Gastroesophageal sphincter (tissue), 4 donors: ENCODE measurements at regions not wholly inside any gene's neighbourhood (a gene's known extent, or its start where the extent isn't known, plus 50 kb on each side); places are given as distances from the start of the nearest gene placed in this dataset.
"Not testable (repeated sequence)": the region's sequence is repeated elsewhere in the genome, so short reads cannot be mapped to it uniquely, and the experiment has no call there.

ENCODE experiments used
- ATAC-seq: fragments of 150-250 bp; one replicate; pipeline ENCODE4 v1.9.1; 2016; ENCODE audit warnings: mild to moderate bottlenecking, moderate library complexity
- H3K27ac ChIP-seq, 4 donors: fragments of 200-600 bp; sonication (generic) in 3 of 4; 1 replicate in 3 of 4; 2 replicates in 1 of 4; pipeline ENCODE4 v1.5.1; 2016 to 2019
- H3K27me3 ChIP-seq: fragments of 200-600 bp; sonication (generic); one replicate; pipeline ENCODE4 v1.5.1; 2019
- H3K36me3 ChIP-seq, 2 donors: fragments of 200-600 bp; sonication (generic); one replicate each; pipeline ENCODE4 v1.5.1; 2019; ENCODE audit warnings: control low read depth in 1 of 2
- H3K4me1 ChIP-seq, 3 donors: fragments of 200-600 bp; sonication (generic); 1 replicate in 2 of 3; 2 replicates in 1 of 3; pipeline ENCODE4 v1.5.1; 2016 to 2019; ENCODE audit warnings: control low read depth in 2 of 3
- H3K4me3 ChIP-seq, 2 donors: fragments of 200-600 bp; sonication (generic); one replicate each; pipeline ENCODE4 v1.5.1; 2019; ENCODE audit warnings: mild to moderate bottlenecking in 1 of 2, moderate library complexity in 1 of 2
- H3K9me3 ChIP-seq, 3 donors: fragments of 200-600 bp; sonication (generic); one replicate each; pipeline ENCODE4 v1.5.1; 2017 to 2019; ENCODE audit warnings: control low read depth in 2 of 3
- EP300 ChIP-seq: sonication (generic); formaldehyde crosslinking; IDR thresholded peaks from one replicate; pipeline ENCODE4 v1.6.1; 2017; ENCODE audit warnings: antibody characterized with exemption, mild to moderate bottlenecking
- POLR2A ChIP-seq, 2 donors: fragments of 450-650 bp; IDR thresholded peaks; one replicate each; pipeline ENCODE4 v1.6.1; 2017; ENCODE audit warnings: antibody characterized with exemption in 2 of 2, mild to moderate bottlenecking in 2 of 2, moderate library complexity in 1 of 2
- POLR2AphosphoS5 ChIP-seq: sonication (generic); formaldehyde crosslinking; IDR thresholded peaks from one replicate; pipeline ENCODE4 v1.6.1; 2017; ENCODE audit warnings: antibody characterized with exemption
- WGBS, 2 donors: methylation state at CpG; one replicate each; pipeline ENCODE4 v1.1.5; 2018; ENCODE audit warnings: low coverage in 1 of 2; 5-methylcytosine and 5-hydroxymethylcytosine counted together
- TF ChIP-seq, protein P1 (sequence below), 4 experiments: fragments of 200-600 bp in 2 of 4; fragments of 450-650 bp in 2 of 4; sonication (generic) in 1 of 4; IDR thresholded peaks; one replicate each; pipeline ENCODE4 v1.5.1; 2017 to 2019; ENCODE audit warnings: antibody characterized with exemption in 4 of 4, mild to moderate bottlenecking in 2 of 4, moderate library complexity in 2 of 4

DNA sequence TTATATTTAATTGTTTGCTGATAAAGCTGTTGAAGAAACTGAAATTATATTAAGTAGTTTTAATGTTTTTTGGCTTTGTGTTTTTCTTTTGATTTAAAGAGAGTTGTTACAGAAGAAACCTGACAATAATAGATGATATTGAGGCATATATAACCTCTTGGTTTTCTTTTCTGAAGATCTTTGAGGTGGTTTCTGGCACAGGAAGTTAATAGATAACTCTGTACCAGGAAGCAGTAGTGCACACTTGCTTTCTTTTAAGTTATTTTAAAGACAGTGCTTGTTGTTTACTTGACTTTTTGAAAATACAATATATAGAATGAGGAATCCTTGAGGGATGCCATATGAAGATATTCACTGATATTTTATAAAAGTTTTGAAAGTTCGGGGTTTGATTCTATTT, 209.0 kb upstream of the FBXO33 start:
- 91 to 94% methylated on average over 1 of the region's 1 CpG for WGBS, 2 donors
- TF ChIP-seq POLR2A (IDR thresholded peaks at IDR 0.05) (no peak), POLR2AphosphoS5 (no peak), EP300 (no peak)
- TF ChIP-seq, protein P1, sequence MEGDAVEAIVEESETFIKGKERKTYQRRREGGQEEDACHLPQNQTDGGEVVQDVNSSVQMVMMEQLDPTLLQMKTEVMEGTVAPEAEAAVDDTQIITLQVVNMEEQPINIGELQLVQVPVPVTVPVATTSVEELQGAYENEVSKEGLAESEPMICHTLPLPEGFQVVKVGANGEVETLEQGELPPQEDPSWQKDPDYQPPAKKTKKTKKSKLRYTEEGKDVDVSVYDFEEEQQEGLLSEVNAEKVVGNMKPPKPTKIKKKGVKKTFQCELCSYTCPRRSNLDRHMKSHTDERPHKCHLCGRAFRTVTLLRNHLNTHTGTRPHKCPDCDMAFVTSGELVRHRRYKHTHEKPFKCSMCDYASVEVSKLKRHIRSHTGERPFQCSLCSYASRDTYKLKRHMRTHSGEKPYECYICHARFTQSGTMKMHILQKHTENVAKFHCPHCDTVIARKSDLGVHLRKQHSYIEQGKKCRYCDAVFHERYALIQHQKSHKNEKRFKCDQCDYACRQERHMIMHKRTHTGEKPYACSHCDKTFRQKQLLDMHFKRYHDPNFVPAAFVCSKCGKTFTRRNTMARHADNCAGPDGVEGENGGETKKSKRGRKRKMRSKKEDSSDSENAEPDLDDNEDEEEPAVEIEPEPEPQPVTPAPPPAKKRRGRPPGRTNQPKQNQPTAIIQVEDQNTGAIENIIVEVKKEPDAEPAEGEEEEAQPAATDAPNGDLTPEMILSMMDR (IDR thresholded peaks at IDR 0.05): no peak
- ATAC-seq: no peak
- Histone ChIP-seq H3K9me3 (no peaks in the 10 kb centered on the region), H3K4me1 (no peaks in the 10 kb centered on the region), H3K36me3 (no peaks in the 10 kb centered on the region), H3K27me3 (no peaks in the 10 kb centered on the region), H3K4me3 (no peak overlapping the region), H3K27ac (no peak overlapping the region)

DNA sequence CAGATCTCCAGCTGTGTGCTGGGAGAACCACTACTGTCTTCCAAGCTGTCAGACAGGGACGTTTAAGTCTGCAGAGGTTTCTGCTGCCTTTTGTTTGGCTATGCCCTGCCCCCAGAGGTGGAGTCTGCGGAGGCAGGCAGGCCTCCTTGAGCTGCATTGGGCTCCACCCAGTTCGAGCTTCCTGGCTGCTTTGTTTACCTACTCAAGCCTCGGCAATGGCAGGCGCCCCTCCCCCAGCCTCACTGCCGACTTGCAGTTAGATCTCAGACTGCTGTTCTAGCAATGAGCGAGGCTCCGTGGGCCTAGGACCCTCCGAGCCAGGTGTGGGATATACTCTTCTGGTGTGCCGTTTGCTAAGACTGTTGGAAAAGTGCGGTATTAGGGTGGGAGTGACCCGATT, 206.8 kb upstream of the FBXO33 start:
- not testable (repeated sequence) for ATAC-seq, H3K27me3 ChIP-seq, H3K9me3 ChIP-seq, H3K4me1 ChIP-seq, H3K27ac ChIP-seq, H3K4me3 ChIP-seq, H3K36me3 ChIP-seq
- WGBS, 2 donors: 50% methylated on average over 2 of the region's 12 CpGs; no CpG with 5 or more reads in 1 of the 2 donors

DNA sequence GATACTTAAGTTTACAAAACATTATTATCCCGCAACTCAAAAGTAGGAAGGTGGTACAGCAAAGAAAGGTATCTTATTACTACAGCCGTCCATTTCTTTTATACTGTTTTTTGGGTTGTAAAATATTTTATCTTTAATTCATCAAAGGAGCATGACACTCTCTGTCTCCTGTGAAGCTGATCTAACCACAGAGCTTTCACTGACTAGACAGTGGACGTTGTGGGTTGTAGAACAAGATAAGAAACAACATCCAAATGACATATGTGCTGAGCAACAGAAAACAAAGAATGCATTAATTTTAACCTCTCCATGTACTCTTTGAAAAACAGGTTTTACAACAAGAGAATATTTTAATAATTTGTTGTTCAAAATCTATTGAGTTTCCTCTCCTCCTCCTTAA, 195.9 kb upstream of the FBXO33 start:
- no peaks in the 10 kb centered on the region for H3K36me3 ChIP-seq
- 52 to 78% methylated on average over 2 to 3 of the region's 3 CpGs for WGBS, 2 donors
- no peaks in the 10 kb centered on the region for H3K27me3 ChIP-seq
- no peaks in the 10 kb centered on the region for H3K9me3 ChIP-seq
- H3K27ac ChIP-seq: no peak overlapping the region
- no peaks in the 10 kb centered on the region for H3K4me1 ChIP-seq
- ATAC-seq: no peak
- no peak overlapping the region for H3K4me3 ChIP-seq
- TF ChIP-seq POLR2AphosphoS5 (no peak), POLR2A (IDR thresholded peaks at IDR 0.05) (no peak), EP300 (no peak)
- TF ChIP-seq, protein P1 (IDR thresholded peaks at IDR 0.05): no peak

DNA sequence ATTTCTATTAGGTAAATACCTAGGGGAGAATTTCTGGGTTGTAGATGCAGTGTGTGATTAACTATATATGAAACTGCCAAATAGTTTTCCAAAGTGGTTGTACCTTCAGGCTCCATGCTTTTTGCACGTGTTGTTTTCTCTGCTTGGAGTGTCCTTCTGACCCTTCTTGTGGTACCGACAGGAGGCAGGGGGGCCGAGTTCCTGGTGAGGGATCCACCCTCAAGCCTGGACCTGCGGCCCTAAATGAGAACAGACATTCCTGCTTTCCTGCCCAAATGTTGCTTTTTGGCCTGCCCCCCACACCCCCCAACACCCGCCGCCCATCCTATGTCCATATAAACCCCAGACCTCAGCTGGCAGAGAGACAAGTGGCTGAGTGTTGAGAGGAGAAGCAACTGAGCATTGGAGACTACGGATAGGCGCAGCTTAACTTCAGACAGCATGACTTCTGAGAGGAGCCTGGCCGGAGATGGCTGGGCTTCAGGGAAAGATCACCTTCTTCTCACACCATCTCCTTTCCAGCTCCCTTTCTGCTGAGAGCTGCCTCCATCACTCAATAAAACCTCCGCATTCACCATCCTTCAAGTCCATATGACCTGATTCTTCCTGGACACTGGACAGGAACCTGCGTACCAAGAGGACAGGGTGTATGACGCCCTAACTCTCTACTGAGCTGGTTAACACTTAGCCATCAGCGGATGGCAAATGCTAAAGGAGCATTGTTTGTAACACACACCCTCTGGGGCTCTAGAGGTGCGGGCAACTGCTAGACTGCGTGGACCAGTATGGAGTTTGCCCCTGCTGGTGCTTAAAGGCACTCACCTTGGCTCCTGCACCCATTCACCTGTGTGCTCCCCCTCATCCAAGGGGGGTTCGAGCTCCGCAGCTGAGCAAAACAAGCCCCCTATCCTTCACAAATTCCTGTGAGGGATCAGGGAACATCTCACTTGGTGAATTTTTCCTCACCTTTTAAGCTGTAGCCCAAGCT, 194.7 kb upstream of the FBXO33 start:
- peaks cover 0 to 4% (median 0%) of the 10 kb centered on the region in 3 donors for H3K9me3 ChIP-seq
- H3K27ac ChIP-seq: no peak overlapping the region
- TF ChIP-seq POLR2A (IDR thresholded peaks at IDR 0.05) (no peak), POLR2AphosphoS5 (no peak), EP300 (no peak)
- TF ChIP-seq, protein P1 (IDR thresholded peaks at IDR 0.05): no peak
- H3K4me3 ChIP-seq: no peak overlapping the region
- no peaks in the 10 kb centered on the region for H3K27me3 ChIP-seq
- no peaks in the 10 kb centered on the region for H3K36me3 ChIP-seq
- no peaks in the 10 kb centered on the region for H3K4me1 ChIP-seq
- 68 to 76% methylated on average over 4 to 9 of the region's 17 CpGs for WGBS, 2 donors
- no peak for ATAC-seq

DNA sequence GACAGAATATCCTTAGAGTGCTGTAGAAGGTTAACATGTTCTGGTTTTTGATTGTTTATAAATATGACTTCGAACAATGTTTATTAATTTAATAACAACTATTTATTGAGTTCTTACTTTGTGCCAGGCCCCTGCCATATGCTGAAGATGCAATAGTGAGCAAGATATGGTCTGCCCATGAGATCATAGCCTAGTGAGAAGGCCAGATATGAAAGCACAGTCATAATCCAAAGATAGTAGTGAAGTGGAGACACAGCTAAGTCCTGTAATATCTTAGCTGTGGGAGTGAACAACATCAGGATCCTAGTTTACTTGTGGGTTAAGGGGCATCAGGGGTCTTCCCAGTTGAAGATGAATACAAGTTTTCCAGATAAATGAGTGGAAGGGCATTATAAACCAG, 189.4 kb upstream of the FBXO33 start:
- ATAC-seq: no peak
- Histone ChIP-seq H3K27ac (no peak overlapping the region), H3K36me3 (no peaks in the 10 kb centered on the region), H3K27me3 (no peaks in the 10 kb centered on the region), H3K4me3 (no peak overlapping the region), H3K9me3 (peaks cover 0 to 4% (median 0%) of the 10 kb centered on the region in 3 donors), H3K4me1 (no peaks in the 10 kb centered on the region)
- TF ChIP-seq POLR2AphosphoS5 (no peak), EP300 (no peak), POLR2A (IDR thresholded peaks at IDR 0.05) (no peak)
- TF ChIP-seq, protein P1 (IDR thresholded peaks at IDR 0.05): no peak
- 62 to 69% methylated on average over 1 of the region's 1 CpG for WGBS, 2 donors
